ENCODE measurements at regions not wholly inside any gene's neighbourhood (a gene's known extent, or its start where the extent isn't known, plus 50 kb on each side); places are given as distances from the start of the nearest gene placed in this dataset.
A peak's percentile ranks its signal among the peaks of the same experiment; 100 is the strongest.

DNA sequence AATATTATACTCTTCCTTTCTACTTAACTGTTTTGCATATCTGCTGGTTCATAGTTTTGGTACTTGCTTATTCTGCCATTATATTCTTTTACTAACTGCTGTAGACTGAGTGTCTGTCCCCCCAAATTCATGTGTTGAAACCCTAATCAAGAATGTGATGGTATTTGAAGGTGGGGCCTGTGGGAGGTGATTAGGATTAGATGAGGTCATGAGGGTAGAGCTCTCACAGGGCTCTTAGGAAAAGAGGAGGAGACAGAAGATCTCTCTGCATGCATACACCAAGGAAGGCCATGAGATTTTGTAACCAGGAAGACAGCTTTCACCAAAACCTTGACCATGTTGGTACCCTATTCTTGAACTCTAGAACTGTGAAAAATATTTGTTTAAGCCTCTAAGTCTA, 354.1 kb upstream of the B3GALT2 start:
- Histone ChIP-seq H3K27ac (ENCODE audit: control insufficient read depth, insufficient read depth) (peak overlapping the region; percentile 72; the same call in 1 of the 2 replicates), H4K20me1 (ENCODE audit: control insufficient read depth, insufficient read depth) (no peaks in the 10 kb centered on the region), H3K4me3 (no peak overlapping the region), H3K79me2 (ENCODE audit: control insufficient read depth, insufficient read depth, low read length) (no peaks in the 10 kb centered on the region), H3K4me2 (ENCODE audit: control insufficient read depth, insufficient read depth) (peak overlapping the region; percentile 87), H3K36me3 (ENCODE audit: control insufficient read depth in 2 of 2, insufficient read depth in 2 of 2, low read length in 1 of 2) (no peaks in the 10 kb centered on the region), H2AFZ (ENCODE audit: control insufficient read depth, low read depth, low read length) (no peak overlapping the region), H3K4me1 (ENCODE audit: control insufficient read depth, insufficient read depth, low read length) (peaks cover 30% of the 10 kb centered on the region), H3K9me3 (replicated peaks; ENCODE audit: control insufficient read depth, insufficient read depth, low read length) (no peaks in the 10 kb centered on the region), H3K9ac (ENCODE audit: control insufficient read depth, insufficient read depth, low read length) (no peak overlapping the region), H3K27me3 (replicated peaks in 1 of 2; ENCODE audit: control insufficient read depth in 2 of 2, insufficient read depth in 2 of 2, low read length in 1 of 2) (peaks cover 0 to 3% of the 10 kb centered on the region in 2 experiments; a peak in 1 of 4 replicates)
- FAIRE-seq (no peak), DNase-seq (ENCODE audit: low read depth, low spot score) (no peak), ATAC-seq (no peak)
- intact Hi-C loops (cut with micrococcal nuclease; ENCODE audit: unreplicated experiment) = no loop called here
- ChIA-PET RAD21 (ENCODE audit: unreplicated experiment) (interaction anchor here (1.1 kb wide), 1 partner anchor 16 kb away, joined by 4 read pairs; no protein-coding TSS in a partner anchor), POLR2A (interaction anchor here (1.7 kb wide), 1 partner anchor 9 kb away, joined by 4 read pairs; no protein-coding TSS in a partner anchor), CTCF (no interaction called here), SMC1A (ENCODE audit: uncharacterized antibody, unreplicated experiment) (interaction anchor here (1.0 to 1.5 kb wide), 2 partner anchors 37 to 61 kb away, joined by 3 read pairs; no protein-coding TSS in a partner anchor)
- no peak for TF ChIP-seq RFX5 (IDR thresholded peaks at IDR 0.05; ENCODE audit: low read depth, low read length)
- no peak for TF ChIP-seq REST (IDR thresholded peaks at IDR 0.05; ENCODE audit: low read depth, low read length)
- in situ Hi-C loops (cut with MboI) = no loop called here
- no TSS peak for BruUV-seq (replicated peaks)
